HepG2 (cell line): ENCODE measurements at regions not wholly inside any gene's neighbourhood (a gene's known extent, or its start where the extent isn't known, plus 50 kb on each side); places are given as distances from the start of the nearest gene placed in this dataset.

ENCODE experiments used
- ATAC-seq: fragments of 200-7000 bp; cut with Tn5 transposase; 3 replicates; pipeline ENCODE4 v1.9.1; 2020; ENCODE audit warnings: mild to moderate bottlenecking, moderate library complexity
- BruUV-seq: library from RNA; stranded (reverse); fragments of 400-500 nt; replicated peaks from 2 replicates; lab custom pipeline; 2021; lab: Mats Ljungman, UMichigan
- CTCF ChIA-PET: fragments of 300-600 bp; formaldehyde crosslinking; extraction: SDS; loops from one replicate; lab custom pipeline; 2021; ENCODE audit warnings: low total read pairs, inconsistent platforms, low intra/inter-chr PET ratio; lab: Yijun Ruan, JAX
- POLR2A ChIA-PET: fragments of 350-600 bp; sonication (Branson Sonifier 250); formaldehyde crosslinking; loops from one replicate; lab custom pipeline; 2020; ENCODE audit warnings: antibody characterized with exemption, inconsistent platforms; lab: Yijun Ruan, JAX
- DNase-seq: peaks from one replicate; pipeline ENCODE4 v3.0.0-alpha.2; 2015; ENCODE audit warnings: low spot score
- FAIRE-seq: peaks from 3 replicates; lab custom pipeline; 2011; peaks lifted over from hg19 to GRCh38; lab: Jason Lieb, UNC
- H2AFZ ChIP-seq: one replicate; pipeline ENCODE4 v1.6.1; 2011; ENCODE audit warnings: low read length, inconsistent platforms
- H3K27ac ChIP-seq: fragments of 300-600 bp; 3 replicates; pipeline ENCODE4 v1.8.0; 2011; ENCODE audit warnings: mixed run types, mild to moderate bottlenecking, mixed read lengths, low read length, inconsistent platforms; ENCODE audit not compliant: insufficient read depth; ENCODE audit errors: extremely low read length
- H3K27me3 ChIP-seq, 2 experiments: fragments of 200-600 bp in 1 of 2; 2 replicates in 1 of 2; 3 replicates in 1 of 2; pipeline versions ENCODE4 v1.6.0 to v1.8.0; 2011; ENCODE audit warnings: low read length in 2 of 2, mild to moderate bottlenecking in 2 of 2, moderate library complexity in 2 of 2, inconsistent platforms in 1 of 2; ENCODE audit not compliant: insufficient read depth in 2 of 2, control insufficient read depth in 1 of 2
- H3K36me3 ChIP-seq, 2 experiments: fragments of 200-600 bp in 1 of 2; replicated peaks in 1 of 2; 2 replicates in 1 of 2; 3 replicates in 1 of 2; pipeline versions ENCODE4 v1.5.1 to v1.8.0; 2011; ENCODE audit warnings: low read length in 2 of 2, inconsistent platforms in 1 of 2; ENCODE audit not compliant: insufficient read depth in 2 of 2, control insufficient read depth in 1 of 2
- H3K4me1 ChIP-seq: 2 replicates; pipeline ENCODE4 v1.5.1; 2012; ENCODE audit warnings: low read length, inconsistent platforms; ENCODE audit not compliant: insufficient read depth
- H3K4me2 ChIP-seq: 2 replicates; pipeline ENCODE4 v1.6.0; 2011; ENCODE audit warnings: low read depth, low read length, inconsistent platforms
- H3K4me3 ChIP-seq, 3 experiments: fragments of 200-600 bp in 1 of 3; sonication (generic), shearing (Covaris generic) in 1 of 3; replicated peaks in 1 of 3; 2 replicates each; pipeline ENCODE4 v1.5.1; 2011 to 2016; ENCODE audit warnings: low read length in 3 of 3, inconsistent platforms in 2 of 3, low read depth in 2 of 3, mild to moderate bottlenecking in 2 of 3, control low read depth in 1 of 3, mixed read lengths in 1 of 3; ENCODE audit not compliant: insufficient read depth in 1 of 3
- H3K79me2 ChIP-seq: one replicate; pipeline ENCODE4 v1.6.1; 2011; ENCODE audit warnings: low read length, inconsistent platforms; ENCODE audit not compliant: insufficient read depth
- H3K9ac ChIP-seq: 2 replicates; pipeline ENCODE4 v1.6.0; 2011; ENCODE audit warnings: mild to moderate bottlenecking, low read depth, low read length, inconsistent platforms; ENCODE audit not compliant: insufficient read depth
- H3K9me3 ChIP-seq: 2 replicates; pipeline ENCODE4 v1.5.1; 2012; ENCODE audit warnings: mild to moderate bottlenecking, low read length
- H4K20me1 ChIP-seq: 2 replicates; pipeline ENCODE4 v1.6.0; 2011; ENCODE audit warnings: inconsistent platforms, mild to moderate bottlenecking, low read length, moderate library complexity; ENCODE audit not compliant: insufficient read depth
- CREB1 ChIP-seq, 2 experiments: fragments of 450-650 bp in 1 of 2; IDR thresholded peaks; 2 replicates each; pipeline ENCODE4 v1.6.1; 2016 to 2017; ENCODE audit warnings: control low read depth in 1 of 2, mild to moderate bottlenecking in 1 of 2, missing compliant biosample characterization in 1 of 2, missing genetic modification characterization in 1 of 2
- KLF16 ChIP-seq, 2 experiments: sonication (generic) in 1 of 2; formaldehyde crosslinking in 1 of 2; IDR thresholded peaks; 2 replicates each; pipeline versions ENCODE4 v1.6.1 to v1.8.0; 2016 to 2023; ENCODE audit warnings: missing genetic modification reagents in 2 of 2, missing compliant biosample characterization in 1 of 2
- ZNF253 ChIP-seq: sonication (generic); formaldehyde crosslinking; IDR thresholded peaks from 2 replicates; pipeline ENCODE4 v1.8.0; 2022; ENCODE audit warnings: mild to moderate bottlenecking, missing genetic modification reagents, borderline replicate concordance
- ZNF44 ChIP-seq: sonication (generic); formaldehyde crosslinking; IDR thresholded peaks from 2 replicates; pipeline ENCODE4 v1.5.1; 2020; ENCODE audit warnings: mild to moderate bottlenecking, missing genetic modification reagents
- whole genome bisulfite sequencing: methylation state at CpG from one replicate; pipeline ENCODE4 v1.1.6; 2017; ENCODE audit warnings: low lambda C conversion rate; 5-methylcytosine and 5-hydroxymethylcytosine counted together
- in situ Hi-C: cut with HindIII; loops from 2 replicates; pipeline ENCODE4 v1.10.0; 2017; ENCODE audit warnings: low pct_unique_long_range_greater_than_20kb; ENCODE audit not compliant: extremely low pct_ligation_motif_present
- intact Hi-C: fragments of 100-400 bp; cut with micrococcal nuclease; formaldehyde crosslinking; loops from one replicate; pipeline ENCODE4 v1.10.0; 2022; ENCODE audit not compliant: unreplicated experiment
- TF ChIP-seq, protein P1 (sequence below): sonication (generic); formaldehyde crosslinking; IDR thresholded peaks from 2 replicates; pipeline ENCODE4 v1.4.0; 2020; ENCODE audit warnings: missing genetic modification reagents, borderline replicate concordance
- TF ChIP-seq, protein P2 (sequence below): sonication (generic); formaldehyde crosslinking; IDR thresholded peaks from 2 replicates; pipeline ENCODE4 v1.4.0; 2020; ENCODE audit warnings: missing genetic modification reagents

DNA sequence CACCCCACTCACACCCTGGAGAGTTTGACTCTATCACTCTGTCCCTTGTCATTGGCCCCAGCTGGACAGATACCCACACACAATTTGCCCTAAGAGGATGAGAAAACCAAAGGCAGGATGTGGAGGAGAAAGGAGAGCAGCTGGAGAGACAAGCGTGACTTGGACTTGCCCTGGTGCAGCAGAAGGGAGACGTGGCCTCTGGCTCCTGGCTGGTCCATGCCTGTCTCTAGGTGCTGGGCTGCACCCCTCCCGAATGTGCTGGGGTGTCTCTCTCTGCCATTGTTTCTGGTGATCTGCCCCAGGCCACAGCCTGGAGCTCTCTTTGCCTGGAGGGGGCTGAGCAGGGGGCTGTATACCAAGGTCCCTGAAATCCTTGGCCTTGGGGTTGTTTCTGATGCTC, 88.7 kb upstream of the HDAC4 start:
- ChIA-PET POLR2A (no interaction called here), CTCF (no interaction called here)
- Histone ChIP-seq H3K9ac (no peak overlapping the region), H3K9me3 (no peaks in the 10 kb centered on the region), H2AFZ (no peak overlapping the region), H3K4me1 (peaks cover 6% of the 10 kb centered on the region), H3K79me2 (no peaks in the 10 kb centered on the region), H3K4me3 (no peak overlapping the region), H4K20me1 (no peaks in the 10 kb centered on the region), H3K4me2 (no peak overlapping the region), H3K27ac (no peak overlapping the region), H3K36me3 (no peaks in the 10 kb centered on the region), H3K27me3 (peaks cover 6 to 77% of the 10 kb centered on the region in 2 experiments; a peak in 4 of 5 replicates)
- no peak for DNase-seq
- TF ChIP-seq CREB1 (IDR thresholded peaks at IDR 0.05): no peak
- TF ChIP-seq CREB1 (CRISPR knock-in tag; IDR thresholded peaks at IDR 0.05): no peak
- TF ChIP-seq ZNF253 (CRISPR knock-in tag): no peak
- TF ChIP-seq, protein P1, sequence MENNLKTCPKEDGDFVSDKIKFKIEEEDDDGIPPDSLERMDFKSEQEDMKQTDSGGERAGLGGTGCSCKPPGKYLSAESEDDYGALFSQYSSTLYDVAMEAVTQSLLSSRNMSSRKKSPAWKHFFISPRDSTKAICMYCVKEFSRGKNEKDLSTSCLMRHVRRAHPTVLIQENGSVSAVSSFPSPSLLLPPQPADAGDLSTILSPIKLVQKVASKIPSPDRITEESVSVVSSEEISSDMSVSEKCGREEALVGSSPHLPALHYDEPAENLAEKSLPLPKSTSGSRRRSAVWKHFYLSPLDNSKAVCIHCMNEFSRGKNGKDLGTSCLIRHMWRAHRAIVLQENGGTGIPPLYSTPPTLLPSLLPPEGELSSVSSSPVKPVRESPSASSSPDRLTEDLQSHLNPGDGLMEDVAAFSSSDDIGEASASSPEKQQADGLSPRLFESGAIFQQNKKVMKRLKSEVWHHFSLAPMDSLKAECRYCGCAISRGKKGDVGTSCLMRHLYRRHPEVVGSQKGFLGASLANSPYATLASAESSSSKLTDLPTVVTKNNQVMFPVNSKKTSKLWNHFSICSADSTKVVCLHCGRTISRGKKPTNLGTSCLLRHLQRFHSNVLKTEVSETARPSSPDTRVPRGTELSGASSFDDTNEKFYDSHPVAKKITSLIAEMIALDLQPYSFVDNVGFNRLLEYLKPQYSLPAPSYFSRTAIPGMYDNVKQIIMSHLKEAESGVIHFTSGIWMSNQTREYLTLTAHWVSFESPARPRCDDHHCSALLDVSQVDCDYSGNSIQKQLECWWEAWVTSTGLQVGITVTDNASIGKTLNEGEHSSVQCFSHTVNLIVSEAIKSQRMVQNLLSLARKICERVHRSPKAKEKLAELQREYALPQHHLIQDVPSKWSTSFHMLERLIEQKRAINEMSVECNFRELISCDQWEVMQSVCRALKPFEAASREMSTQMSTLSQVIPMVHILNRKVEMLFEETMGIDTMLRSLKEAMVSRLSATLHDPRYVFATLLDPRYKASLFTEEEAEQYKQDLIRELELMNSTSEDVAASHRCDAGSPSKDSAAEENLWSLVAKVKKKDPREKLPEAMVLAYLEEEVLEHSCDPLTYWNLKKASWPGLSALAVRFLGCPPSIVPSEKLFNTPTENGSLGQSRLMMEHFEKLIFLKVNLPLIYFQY (CRISPR knock-in tag): no peak
- TF ChIP-seq KLF16 (CRISPR knock-in tag; IDR thresholded peaks at IDR 0.05): no peak
- TF ChIP-seq, protein P2, sequence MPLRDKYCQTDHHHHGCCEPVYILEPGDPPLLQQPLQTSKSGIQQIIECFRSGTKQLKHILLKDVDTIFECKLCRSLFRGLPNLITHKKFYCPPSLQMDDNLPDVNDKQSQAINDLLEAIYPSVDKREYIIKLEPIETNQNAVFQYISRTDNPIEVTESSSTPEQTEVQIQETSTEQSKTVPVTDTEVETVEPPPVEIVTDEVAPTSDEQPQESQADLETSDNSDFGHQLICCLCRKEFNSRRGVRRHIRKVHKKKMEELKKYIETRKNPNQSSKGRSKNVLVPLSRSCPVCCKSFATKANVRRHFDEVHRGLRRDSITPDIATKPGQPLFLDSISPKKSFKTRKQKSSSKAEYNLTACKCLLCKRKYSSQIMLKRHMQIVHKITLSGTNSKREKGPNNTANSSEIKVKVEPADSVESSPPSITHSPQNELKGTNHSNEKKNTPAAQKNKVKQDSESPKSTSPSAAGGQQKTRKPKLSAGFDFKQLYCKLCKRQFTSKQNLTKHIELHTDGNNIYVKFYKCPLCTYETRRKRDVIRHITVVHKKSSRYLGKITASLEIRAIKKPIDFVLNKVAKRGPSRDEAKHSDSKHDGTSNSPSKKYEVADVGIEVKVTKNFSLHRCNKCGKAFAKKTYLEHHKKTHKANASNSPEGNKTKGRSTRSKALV (CRISPR knock-in tag): no peak
- TF ChIP-seq ZNF44 (CRISPR knock-in tag): no peak
- in situ Hi-C loops (no loop called here), intact Hi-C loops (no loop called here)
- ATAC-seq: no peak
- FAIRE-seq: no peak
- WGBS: 5% methylated on average over 3 of the region's 3 CpGs
- no TSS peak for BruUV-seq
